GM23248 (cell line): ENCODE measurements at regions not wholly inside any gene's neighbourhood (a gene's known extent, or its start where the extent isn't known, plus 50 kb on each side); places are given as distances from the start of the nearest gene placed in this dataset.

Source experiments
- DNase-seq: peaks from one replicate; pipeline ENCODE4 v3.0.0-alpha.2; 2015
- H2AFZ ChIP-seq: fragments of 200-600 bp; sonication (generic); 2 replicates; pipeline ENCODE4 v1.6.1; 2016; ENCODE audit warnings: antibody characterized with exemption
- H3F3A ChIP-seq: fragments of 200-600 bp; sonication (generic); 2 replicates; pipeline ENCODE4 v1.6.1; 2016; ENCODE audit warnings: mild to moderate bottlenecking, antibody characterized with exemption, mixed run types; ENCODE audit not compliant: insufficient read depth
- H3K27ac ChIP-seq: fragments of 200-600 bp; sonication (generic); 2 replicates; pipeline ENCODE4 v1.5.1; 2016; ENCODE audit warnings: mild to moderate bottlenecking
- H3K27me3 ChIP-seq: fragments of 200-600 bp; sonication (generic); replicated peaks from 2 replicates; pipeline ENCODE4 v1.6.1; 2016; ENCODE audit warnings: mild to moderate bottlenecking; ENCODE audit not compliant: insufficient read depth
- H3K36me3 ChIP-seq: fragments of 200-600 bp; sonication (generic); 2 replicates; pipeline ENCODE4 v1.6.1; 2016; ENCODE audit warnings: low read depth, mild to moderate bottlenecking
- H3K4me1 ChIP-seq: fragments of 200-600 bp; sonication (generic); 2 replicates; pipeline ENCODE4 v1.6.1; 2016; ENCODE audit warnings: mild to moderate bottlenecking; ENCODE audit not compliant: insufficient read depth
- H3K4me2 ChIP-seq: fragments of 200-600 bp; sonication (generic); one replicate; pipeline ENCODE4 v1.6.1; 2016; ENCODE audit warnings: mild to moderate bottlenecking; ENCODE audit not compliant: unreplicated experiment
- H3K4me3 ChIP-seq: fragments of 200-600 bp; sonication (generic); 2 replicates; pipeline ENCODE4 v1.5.1; 2016; ENCODE audit warnings: mild to moderate bottlenecking
- H3K79me2 ChIP-seq: fragments of 200-600 bp; sonication (generic); 2 replicates; pipeline ENCODE4 v1.6.1; 2016; ENCODE audit warnings: mild to moderate bottlenecking; ENCODE audit not compliant: insufficient read depth
- H3K9ac ChIP-seq: fragments of 200-600 bp; sonication (generic); 2 replicates; pipeline ENCODE4 v1.6.1; 2016; ENCODE audit warnings: mild to moderate bottlenecking
- H3K9me2 ChIP-seq: fragments of 200-600 bp; sonication (generic); 2 replicates; pipeline ENCODE4 v1.6.1; 2016; ENCODE audit warnings: mixed run types, mild to moderate bottlenecking, moderate library complexity; ENCODE audit not compliant: insufficient read depth
- H3K9me3 ChIP-seq: fragments of 200-600 bp; sonication (generic); one replicate; pipeline ENCODE4 v1.6.1; 2017; ENCODE audit warnings: low read depth
- H4K20me1 ChIP-seq: fragments of 200-600 bp; sonication (generic); 2 replicates; pipeline ENCODE4 v1.6.0; 2016; ENCODE audit not compliant: insufficient read depth
- EZH2 ChIP-seq: fragments of 200-600 bp; sonication (generic); IDR thresholded peaks from 2 replicates; pipeline ENCODE4 v1.6.1; 2018; ENCODE audit warnings: antibody characterized with exemption, mild to moderate bottlenecking; ENCODE audit not compliant: insufficient read depth, poor library complexity, severe bottlenecking
- EZH2phosphoT487 ChIP-seq: fragments of 200-600 bp; sonication (generic); IDR thresholded peaks from 2 replicates; pipeline ENCODE4 v1.6.1; 2018; ENCODE audit warnings: antibody characterized with exemption, moderate library complexity, mild to moderate bottlenecking, low read depth; ENCODE audit not compliant: insufficient read depth
- WGBS, 2 experiments: methylation state at CpG; one replicate each; pipeline ENCODE4 v1.1.6; 2015 to 2017; ENCODE audit warnings: low lambda C conversion rate in 2 of 2, low coverage in 1 of 2; ENCODE audit errors: missing lambda C conversion rate in 2 of 2; 5-methylcytosine and 5-hydroxymethylcytosine counted together
- in situ Hi-C: fragments of 300-500 bp; cut with MboI; formaldehyde crosslinking; loops from 2 replicates; pipeline ENCODE4 v1.15.0; 2020

- Histone ChIP-seq H3K27ac (no peak overlapping the region), H3K27me3 (no peaks in the 10 kb centered on the region), H3F3A (no peaks in the 10 kb centered on the region; the same call in 1 of the 2 replicates), H3K36me3 (no peaks in the 10 kb centered on the region), H3K4me2 (no peak overlapping the region), H3K9me2 (no peaks in the 10 kb centered on the region), H2AFZ (no peak overlapping the region), H3K9me3 (no peaks in the 10 kb centered on the region), H4K20me1 (no peaks in the 10 kb centered on the region), H3K79me2 (no peaks in the 10 kb centered on the region), H3K4me1 (peaks cover 10% of the 10 kb centered on the region; the same call in 1 of the 2 replicates), H3K9ac (no peak overlapping the region), H3K4me3 (no peak overlapping the region)
- DNase-seq, result peak; percentile 4
- WGBS, 2 experiments, result 59 to 69% methylated on average over 3 of the region's 3 CpGs
- in situ Hi-C loops, result no loop called here
- TF ChIP-seq EZH2phosphoT487 (no peak), EZH2 (no peak)
Measured at GRCh38 chr3:162641317-162641716, 1144.7 kb downstream of the OTOL1 start.

- Histone ChIP-seq H3K9ac (no peak overlapping the region), H3F3A (no peaks in the 10 kb centered on the region; the same call in 1 of the 2 replicates), H3K9me2 (no peaks in the 10 kb centered on the region), H3K27me3 (no peaks in the 10 kb centered on the region), H3K9me3 (no peaks in the 10 kb centered on the region), H3K4me3 (no peak overlapping the region), H3K27ac (no peak overlapping the region), H4K20me1 (no peaks in the 10 kb centered on the region), H3K79me2 (no peaks in the 10 kb centered on the region), H3K4me2 (peak overlapping the region; percentile 6), H3K4me1 (peaks cover 10% of the 10 kb centered on the region; the same call in 1 of the 2 replicates), H3K36me3 (no peaks in the 10 kb centered on the region), H2AFZ (peak overlapping the region; percentile 22; the same call in 1 of the 2 replicates)
- WGBS, 2 experiments, result 2 to 6% methylated on average over 2 of the region's 2 CpGs
- in situ Hi-C loops, result no loop called here
- TF ChIP-seq EZH2phosphoT487 (no peak), EZH2 (no peak)
- peak; percentile 36 for DNase-seq
Measured at GRCh38 chr3:162641907-162642306, 1145.3 kb downstream of the OTOL1 start.

- TF ChIP-seq EZH2phosphoT487, result no peak
- no peak for TF ChIP-seq EZH2
- H3F3A ChIP-seq, result no peaks in the 10 kb centered on the region; the same call in 1 of the 2 replicates
- H2AFZ ChIP-seq, result 0 out of 2 replicates have a peak overlapping the region, but pooled peaks have one; percentile 43
- H3K27ac ChIP-seq, result no peak overlapping the region
- H3K79me2 ChIP-seq, result no peaks in the 10 kb centered on the region
- peak; percentile 40 for DNase-seq
- peaks cover 10% of the 10 kb centered on the region; the same call in 1 of the 2 replicates for H3K4me1 ChIP-seq
- H3K9me2 ChIP-seq, result no peaks in the 10 kb centered on the region
- no peaks in the 10 kb centered on the region for H3K9me3 ChIP-seq
- H3K4me2 ChIP-seq, result no peak overlapping the region
- H4K20me1 ChIP-seq, result no peaks in the 10 kb centered on the region
- in situ Hi-C loops, result no loop called here
- no peaks in the 10 kb centered on the region for H3K27me3 ChIP-seq
- 16% methylated on average over 2 of the region's 2 CpGs for WGBS, 2 experiments
- H3K4me3 ChIP-seq, result no peak overlapping the region
- H3K36me3 ChIP-seq, result no peaks in the 10 kb centered on the region
- H3K9ac ChIP-seq, result no peak overlapping the region
Measured at GRCh38 chr3:162643245-162643644, 1146.6 kb downstream of the OTOL1 start.

GRCh38 chr3:162647321-162647720 is 1150.7 kb downstream of the OTOL1 start:
- Histone ChIP-seq H3K4me3 (no peak overlapping the region), H3K27ac (no peak overlapping the region), H3K79me2 (no peaks in the 10 kb centered on the region), H2AFZ (no peak overlapping the region), H3K36me3 (no peaks in the 10 kb centered on the region), H3K9me2 (no peaks in the 10 kb centered on the region), H3K9ac (no peak overlapping the region), H4K20me1 (no peaks in the 10 kb centered on the region), H3F3A (no peaks in the 10 kb centered on the region), H3K4me2 (no peak overlapping the region), H3K9me3 (no peaks in the 10 kb centered on the region), H3K4me1 (0 out of 2 replicates have a peak, but pooled peaks cover 5% of the 10 kb centered on the region), H3K27me3 (no peaks in the 10 kb centered on the region)
- WGBS, 2 experiments, result 17 to 22% methylated on average over 2 of the region's 2 CpGs
- DNase-seq, result no peak
- in situ Hi-C loops, result no loop called here
- no peak for TF ChIP-seq EZH2
- TF ChIP-seq EZH2phosphoT487, result no peak

GRCh38 chr3:162658003-162658402 is 1161.4 kb downstream of the OTOL1 start:
- Histone ChIP-seq H3K27ac (no peak overlapping the region), H4K20me1 (no peaks in the 10 kb centered on the region), H3K4me3 (no peak overlapping the region), H3K36me3 (no peaks in the 10 kb centered on the region), H2AFZ (no peak overlapping the region), H3K79me2 (no peaks in the 10 kb centered on the region), H3K9ac (no peak overlapping the region), H3K4me2 (no peak overlapping the region), H3K4me1 (no peaks in the 10 kb centered on the region), H3K27me3 (no peaks in the 10 kb centered on the region), H3K9me3 (no peaks in the 10 kb centered on the region), H3K9me2 (no peaks in the 10 kb centered on the region), H3F3A (no peaks in the 10 kb centered on the region)
- 23 to 33% methylated on average over 1 of the region's 1 CpG for WGBS, 2 experiments
- in situ Hi-C loops, result no loop called here
- TF ChIP-seq EZH2, result no peak
- no peak for TF ChIP-seq EZH2phosphoT487
- DNase-seq, result no peak
